OCI-LY7 (cell line): ENCODE measurements at regions not wholly inside any gene's neighbourhood (a gene's known extent, or its start where the extent isn't known, plus 50 kb on each side); places are given as distances from the start of the nearest gene placed in this dataset.

Source experiments
- CTCF ChIP-seq: fragments of 200-600 bp; sonication (generic); conservative IDR thresholded peaks from 2 replicates; pipeline ENCODE4 v1.5.1; 2014; ENCODE audit warnings: mild to moderate bottlenecking, antibody characterized with exemption, low read length, moderate library complexity, mixed read lengths
- EZH2phosphoT487 ChIP-seq: fragments of 200-600 bp; sonication (generic); IDR thresholded peaks from 2 replicates; pipeline ENCODE4 v1.6.1; 2018; ENCODE audit warnings: low read depth, borderline replicate concordance, mild to moderate bottlenecking, mixed run types, antibody characterized with exemption, low read length, moderate library complexity, mixed read lengths

GRCh38 chr15:37698679-37699078 is 235.8 kb upstream of the TMCO5A start:
- no peak for TF ChIP-seq EZH2phosphoT487
- no peak for TF ChIP-seq CTCF
